ENCODE measurements at regions not wholly inside any gene's neighbourhood (a gene's known extent, or its start where the extent isn't known, plus 50 kb on each side); places are given as distances from the start of the nearest gene placed in this dataset.

DNA sequence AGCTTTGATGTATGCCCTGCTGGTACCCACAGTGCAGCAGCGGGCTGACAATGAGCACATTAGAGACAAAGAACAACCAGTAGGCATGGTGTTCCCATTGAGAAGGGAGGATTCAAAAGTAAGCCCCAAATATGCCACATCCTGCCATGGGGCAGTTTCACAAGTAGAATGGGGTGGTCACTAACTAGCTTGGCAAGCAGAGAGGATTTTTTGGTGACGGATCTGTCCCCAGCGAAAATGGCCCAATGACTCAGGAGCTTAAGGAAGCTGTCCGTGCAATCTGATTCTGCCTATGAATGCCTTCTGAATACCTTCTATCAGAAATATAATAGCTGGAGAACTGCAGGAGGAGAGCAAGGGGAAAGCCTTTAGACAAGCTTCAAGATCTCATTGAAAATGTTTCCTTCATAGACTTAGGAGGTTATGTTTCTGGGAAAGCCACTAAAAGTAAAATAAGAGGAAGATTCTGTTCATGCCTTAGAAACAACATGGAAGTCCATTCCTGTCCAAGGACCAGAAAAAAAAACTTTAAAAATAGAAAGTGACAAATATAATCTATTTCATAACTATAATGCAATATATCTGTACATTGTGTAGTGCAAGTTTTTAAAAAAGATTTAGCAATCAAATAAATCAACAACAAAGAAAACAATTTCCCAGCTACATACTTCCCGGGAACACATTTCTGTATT lies 117.5 kb upstream of the SLC14A2 start:
- DNase-seq = no peak

- DNase-seq = no peak
These were observed 117.0 kb upstream of the SLC14A2 start for GRCh38 chr18:45498287-45498658.

- DNase-seq = peak; percentile 26
These were observed 111.3 kb upstream of the SLC14A2 start for GRCh38 chr18:45503990-45504389.

GRCh38 chr18:45505497-45506206 lies 109.6 kb upstream of the SLC14A2 start:
- DNase-seq = peak; percentile 62

- no peak for DNase-seq
These were observed 108.3 kb upstream of the SLC14A2 start for GRCh38 chr18:45506951-45507350.

DNA sequence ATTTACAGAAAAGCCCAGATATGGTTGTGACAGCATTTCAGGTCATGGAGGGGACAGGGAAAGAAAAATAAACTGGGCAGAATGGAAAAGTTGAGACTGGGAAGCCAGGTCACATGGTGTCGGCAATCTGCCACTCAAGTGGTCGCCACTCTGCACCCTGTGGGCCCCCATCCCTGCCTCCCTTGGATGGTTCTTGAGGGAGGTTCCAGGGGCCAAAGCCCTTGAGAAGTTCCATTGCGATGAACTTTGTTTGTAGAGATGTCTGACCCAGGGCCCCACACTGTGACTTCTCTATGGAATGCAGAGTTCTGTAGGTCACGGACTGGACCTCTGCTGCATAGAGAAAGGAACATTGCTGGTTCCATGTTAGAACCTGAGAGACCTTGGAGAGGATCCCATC lies 105.7 kb upstream of the SLC14A2 start:
- no peak for DNase-seq

- DNase-seq = no peak
These were observed 104.6 kb upstream of the SLC14A2 start for GRCh38 chr18:45510656-45511055.

- DNase-seq = no peak
These were observed 102.8 kb upstream of the SLC14A2 start for GRCh38 chr18:45512363-45512953.

DNA sequence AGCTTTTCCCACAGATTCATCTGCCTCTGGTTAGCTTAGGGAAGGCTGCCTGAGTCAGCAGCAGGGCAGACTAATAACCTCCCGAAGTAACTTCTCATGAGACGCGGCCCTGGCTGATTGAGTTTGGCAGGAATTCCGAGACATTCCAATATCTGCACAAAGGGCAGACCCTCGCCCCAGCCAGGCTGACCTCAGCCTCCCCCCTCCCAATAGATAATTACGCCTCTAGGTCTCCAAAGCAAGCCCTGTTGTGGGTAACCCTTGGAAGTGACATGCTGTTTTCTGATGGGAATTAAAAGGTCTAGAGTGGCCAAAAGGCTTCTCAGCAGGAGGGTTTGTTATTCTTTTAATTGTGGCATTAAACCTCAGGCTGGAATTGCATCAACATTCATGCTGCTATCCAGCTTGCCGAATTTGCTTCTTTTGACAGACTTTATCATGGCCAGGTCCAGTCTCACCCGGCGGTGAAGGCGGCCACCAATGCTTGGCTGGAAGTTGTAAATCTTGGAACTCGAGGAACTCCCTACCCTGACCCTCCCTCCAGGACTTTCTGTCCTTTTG lies 98.0 kb upstream of the SLC14A2 start:
- peak; percentile 81 for DNase-seq

GRCh38 chr18:45518311-45519155 lies 96.7 kb upstream of the SLC14A2 start:
- DNase-seq = peak; percentile 47

GRCh38 chr18:45519411-45520280 lies 95.6 kb upstream of the SLC14A2 start:
- peak; percentile 59 for DNase-seq

GRCh38 chr18:45521136-45521535 lies 94.1 kb upstream of the SLC14A2 start:
- DNase-seq = peak; percentile 84

GRCh38 chr18:45521777-45522176 lies 93.5 kb upstream of the SLC14A2 start:
- DNase-seq = peak; percentile 32

DNA sequence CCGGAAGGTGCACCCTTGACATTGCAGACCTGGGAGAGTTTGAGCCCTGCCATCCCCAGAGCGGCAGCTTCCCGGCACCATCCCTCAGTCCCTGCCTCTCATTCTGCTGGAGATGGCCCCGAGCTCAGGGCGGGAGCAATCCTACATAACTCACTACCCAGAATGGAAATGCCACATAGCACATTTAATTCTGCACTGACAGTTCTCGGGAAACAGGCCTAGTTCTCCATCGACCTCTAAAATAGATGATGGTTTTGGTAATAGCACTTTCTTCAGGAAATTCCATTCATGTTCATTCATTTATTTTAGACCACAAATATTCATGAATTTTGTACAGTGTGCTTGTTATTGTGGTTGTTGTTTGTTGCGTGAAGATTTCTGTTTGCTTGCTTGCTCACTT lies 92.9 kb upstream of the SLC14A2 start:
- DNase-seq = peak; percentile 73

DNA sequence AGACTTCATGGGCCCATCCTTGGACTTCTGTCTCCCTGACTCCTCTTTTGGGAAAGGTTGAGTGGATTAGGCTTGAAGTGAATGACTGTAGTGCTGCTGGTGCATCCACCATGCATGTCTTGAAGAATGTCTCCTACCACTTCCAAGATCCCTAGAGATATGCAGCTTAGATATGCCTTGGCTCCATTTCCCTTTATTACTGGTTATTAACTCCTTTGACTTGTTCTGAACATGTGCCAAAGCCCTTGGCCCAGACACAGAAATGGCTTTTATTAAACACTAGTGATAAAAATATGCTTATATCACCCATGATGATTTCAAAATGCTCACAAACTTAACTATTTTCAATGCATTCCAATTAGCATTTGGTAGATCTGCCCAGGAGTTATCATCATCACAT lies 90.0 kb upstream of the SLC14A2 start:
- DNase-seq = peak; percentile 12

DNA sequence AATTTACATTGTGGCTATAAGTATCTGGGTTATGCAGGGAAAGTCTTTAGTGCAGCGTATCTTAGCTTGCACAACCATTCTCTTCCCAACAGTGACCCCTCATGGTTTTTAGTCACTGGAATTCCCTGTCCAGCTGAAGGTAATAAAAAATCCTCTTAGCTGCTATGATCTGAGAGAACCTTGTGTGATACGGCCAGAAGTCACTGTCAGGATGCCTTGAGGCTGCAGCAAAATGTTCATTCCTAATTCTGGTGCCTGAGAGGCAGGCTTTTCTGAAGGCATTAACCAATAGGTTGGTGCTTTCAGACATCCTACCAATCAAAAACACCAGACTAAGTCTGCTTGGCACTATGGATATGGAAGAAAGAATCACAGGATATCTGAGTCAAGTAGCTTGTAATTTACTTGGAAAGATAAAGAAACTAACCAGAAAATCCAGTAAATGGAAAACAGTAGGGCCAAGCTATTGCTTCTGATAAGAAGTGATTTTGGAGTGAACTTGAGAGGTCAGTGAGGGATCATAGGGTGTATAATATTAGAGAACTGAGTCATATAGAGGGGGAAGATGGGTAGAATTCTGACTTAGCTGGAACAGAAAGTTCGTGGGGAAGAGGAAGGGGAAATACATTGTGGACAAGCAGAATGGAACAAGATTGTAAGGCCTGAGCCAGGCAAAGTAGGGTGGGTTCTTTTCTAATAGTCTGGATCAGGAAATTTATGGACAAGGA lies 89.0 kb upstream of the SLC14A2 start:
- peak; percentile 25 for DNase-seq

DNA sequence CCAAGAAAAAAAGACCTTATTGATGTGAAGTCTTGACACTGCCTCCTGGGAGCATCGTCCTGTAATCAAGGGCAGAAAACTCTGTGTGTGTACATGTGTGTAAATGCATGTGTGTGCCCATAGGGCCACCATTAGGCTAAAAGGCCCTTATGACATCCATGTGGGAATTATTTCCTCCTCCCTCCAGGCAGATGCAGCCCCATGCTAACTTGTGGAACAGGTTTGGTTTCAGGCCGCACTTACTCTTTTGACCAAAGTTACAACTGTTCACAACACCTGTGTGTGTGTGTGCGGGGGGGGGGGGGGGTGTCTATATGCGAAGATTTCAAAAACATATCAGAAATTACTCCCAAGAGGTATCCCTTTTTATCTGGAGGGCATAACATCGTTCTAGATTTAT lies 87.4 kb upstream of the SLC14A2 start:
- no peak for DNase-seq

GRCh38 chr18:45528712-45529336 lies 86.5 kb upstream of the SLC14A2 start:
- no peak for DNase-seq

GRCh38 chr18:45538444-45538843 lies 76.8 kb upstream of the SLC14A2 start:
- peak; percentile 12 for DNase-seq

DNA sequence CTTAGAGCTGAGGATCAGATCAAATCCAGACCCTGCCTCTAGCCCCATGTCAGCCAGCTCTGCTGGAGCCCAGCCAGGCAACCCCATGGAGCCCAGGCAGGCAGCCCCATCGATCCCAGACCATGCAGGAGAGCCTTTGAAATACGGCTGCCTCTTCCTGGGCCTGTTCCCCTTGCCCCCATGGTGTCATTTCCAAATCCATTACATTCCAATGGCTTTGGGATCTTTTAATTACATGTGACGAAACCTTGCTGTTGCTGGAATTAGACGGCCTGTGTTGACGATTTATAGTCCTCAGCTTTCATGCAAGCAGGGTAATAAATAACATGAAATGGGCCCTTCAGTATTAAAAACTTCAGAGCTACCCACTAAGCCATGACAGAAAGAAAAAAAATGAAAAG lies 75.8 kb upstream of the SLC14A2 start:
- DNase-seq = no peak

Measured in fibroblast of skin of back (primary cell).